NCI-H345 (cell line): ENCODE measurements at regions not wholly inside any gene's neighbourhood (a gene's known extent, or its start where the extent isn't known, plus 50 kb on each side); places are given as distances from the start of the nearest gene placed in this dataset.

Experiments used
- DNase-seq: peaks from one replicate; lab custom pipeline; 2025; lab: John Stamatoyannopoulos, UW

DNA sequence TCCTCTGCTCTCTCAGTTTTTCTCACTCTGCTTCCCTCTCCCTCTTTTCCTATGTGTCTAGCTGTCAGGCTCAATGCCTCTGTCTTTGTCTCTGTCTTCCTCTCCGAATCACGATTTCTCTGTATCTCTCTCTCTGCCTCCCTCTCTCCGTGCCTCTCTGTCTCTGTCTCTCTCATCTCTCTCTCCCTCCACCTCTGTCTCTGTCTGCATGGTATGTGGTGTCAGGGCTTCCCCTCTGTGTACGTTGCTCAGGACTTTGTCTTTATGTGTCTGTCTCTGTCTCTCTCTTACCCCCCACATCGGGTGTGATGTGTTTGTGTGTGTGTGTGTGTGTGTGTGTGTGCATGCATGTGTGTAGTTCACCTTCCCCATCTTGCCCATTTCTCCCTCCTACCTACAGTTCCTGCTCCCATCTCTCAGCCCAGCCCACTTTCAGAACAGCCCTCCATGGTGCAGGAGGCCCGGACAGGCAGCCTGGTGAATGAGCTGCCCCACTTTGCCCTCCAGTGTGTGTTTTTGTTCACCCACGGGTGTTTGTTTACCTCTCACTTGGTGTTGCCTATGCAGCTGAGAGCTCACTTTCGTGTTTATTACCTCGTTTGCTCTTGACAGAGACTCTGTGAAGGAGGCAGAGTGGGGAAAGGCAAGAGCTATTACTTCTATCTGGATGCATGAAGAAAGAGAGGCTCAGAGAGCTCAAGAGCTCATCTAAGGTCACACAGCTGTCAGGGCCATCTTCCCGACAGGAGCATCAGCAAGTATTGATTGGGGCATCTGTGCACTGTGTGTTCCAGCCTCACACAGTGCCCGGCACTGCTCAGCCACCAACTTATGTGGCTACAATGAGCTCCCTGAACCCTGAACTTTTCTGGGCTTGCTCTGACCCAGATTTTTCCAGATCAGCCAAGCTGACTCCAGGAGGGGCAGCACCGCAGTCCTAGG is 163.5 kb upstream of the ZMIZ1 start:
- no peak for DNase-seq

GRCh38 chr10:78905957-78906308 is 162.8 kb upstream of the ZMIZ1 start:
- DNase-seq: peak; percentile 92

DNA sequence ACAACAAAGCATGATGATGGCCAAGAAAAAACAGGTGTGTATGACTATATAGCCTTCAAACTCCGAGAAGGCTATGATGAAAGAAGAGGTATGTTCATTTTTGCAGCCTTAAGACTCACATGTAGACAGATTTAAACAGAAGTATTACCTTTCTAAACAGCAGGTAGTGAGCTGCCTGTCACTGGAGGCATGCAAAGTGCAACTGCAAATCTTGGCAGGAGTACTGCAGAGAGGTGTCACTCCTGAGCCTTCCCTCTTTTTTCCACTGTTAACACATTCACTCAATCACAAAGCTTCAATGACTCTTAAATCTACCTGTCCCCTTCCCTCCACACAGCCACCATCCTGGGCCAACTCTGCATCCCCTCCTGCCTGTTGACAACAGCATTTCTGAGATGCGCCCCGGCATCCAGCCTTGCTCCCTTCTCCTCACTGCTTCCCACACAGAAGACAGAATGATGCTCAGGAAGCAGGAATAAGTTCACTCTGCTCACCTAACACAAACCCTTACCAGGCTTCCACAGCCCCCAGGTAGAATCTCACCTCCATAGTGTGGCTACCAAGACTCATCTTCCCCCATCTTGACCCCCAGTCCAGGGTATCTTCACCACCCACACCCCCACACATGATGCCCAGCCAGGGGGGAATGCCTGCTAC is 161.9 kb upstream of the ZMIZ1 start:
- DNase-seq: no peak

GRCh38 chr10:78907551-78908211 is 161.1 kb upstream of the ZMIZ1 start:
- no peak for DNase-seq

DNA sequence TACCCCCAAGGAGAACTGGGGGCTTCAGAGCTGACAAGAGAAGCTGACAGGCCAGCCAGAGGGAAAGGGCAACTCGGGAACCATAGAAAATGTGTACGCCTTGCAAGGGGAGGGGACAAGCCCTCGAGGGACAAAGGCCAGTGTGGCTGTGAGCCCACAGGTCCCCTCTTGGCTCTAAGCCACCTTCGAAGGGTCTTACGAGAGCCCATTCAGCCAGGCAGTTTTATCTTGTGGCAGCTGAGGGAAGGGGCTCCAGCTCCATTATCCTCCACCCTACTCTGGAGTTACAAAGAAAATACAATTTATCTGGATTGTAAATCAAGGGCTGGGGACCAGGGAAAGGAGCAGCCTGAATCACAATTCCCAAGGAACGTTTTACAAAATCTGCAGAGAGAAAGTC is 159.5 kb upstream of the ZMIZ1 start:
- no peak for DNase-seq

GRCh38 chr10:78910021-78910420 is 158.7 kb upstream of the ZMIZ1 start:
- DNase-seq: no peak

- no peak for DNase-seq
These were observed 158.3 kb upstream of the ZMIZ1 start for GRCh38 chr10:78910476-78910875.

- DNase-seq: no peak
These were observed 157.9 kb upstream of the ZMIZ1 start for GRCh38 chr10:78910886-78911285.

DNA sequence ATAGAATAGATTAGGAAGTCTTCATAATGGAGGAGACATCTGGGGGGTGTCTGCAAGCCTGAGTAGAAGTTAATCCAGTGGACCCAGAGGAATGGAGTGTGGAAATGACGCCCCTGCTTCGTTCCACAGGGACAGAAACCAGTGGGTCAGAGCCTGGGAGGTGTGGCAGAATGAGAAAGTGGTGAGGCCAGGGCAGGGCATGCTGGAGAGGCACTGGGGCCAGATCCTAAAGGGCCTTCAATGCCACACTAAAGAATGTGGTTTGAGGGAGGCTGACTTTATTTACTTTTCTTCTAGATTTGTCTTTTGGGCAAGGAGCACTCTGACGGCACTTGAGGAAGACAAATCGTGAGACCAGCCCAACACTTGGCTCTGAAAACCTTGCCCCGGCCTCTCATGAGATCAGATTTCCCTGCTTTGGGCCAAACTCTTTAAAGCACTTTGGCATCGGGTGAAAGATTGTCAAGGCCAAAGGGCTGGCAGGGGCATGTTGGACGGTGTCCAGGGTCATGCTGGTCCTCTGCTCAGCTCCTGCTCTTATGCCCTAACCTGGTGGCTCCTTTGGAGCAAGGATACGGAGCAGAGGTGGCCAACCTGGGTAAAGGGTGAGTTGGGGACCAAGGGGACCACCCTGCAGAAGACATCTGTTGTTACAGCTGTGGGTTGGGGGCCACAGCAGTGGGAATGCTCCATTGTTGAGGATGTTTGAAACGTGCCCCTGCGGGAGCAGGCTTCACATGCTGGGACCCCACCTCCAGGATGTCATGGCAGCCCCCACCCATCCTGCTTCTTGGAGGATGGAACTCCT is 157.0 kb upstream of the ZMIZ1 start:
- no peak for DNase-seq

GRCh38 chr10:78912361-78913218 is 156.2 kb upstream of the ZMIZ1 start:
- no peak for DNase-seq

- DNase-seq: peak; percentile 90
These were observed 155.3 kb upstream of the ZMIZ1 start for GRCh38 chr10:78913219-78914059.

- DNase-seq: no peak
These were observed 154.7 kb upstream of the ZMIZ1 start for GRCh38 chr10:78914060-78914378.

DNA sequence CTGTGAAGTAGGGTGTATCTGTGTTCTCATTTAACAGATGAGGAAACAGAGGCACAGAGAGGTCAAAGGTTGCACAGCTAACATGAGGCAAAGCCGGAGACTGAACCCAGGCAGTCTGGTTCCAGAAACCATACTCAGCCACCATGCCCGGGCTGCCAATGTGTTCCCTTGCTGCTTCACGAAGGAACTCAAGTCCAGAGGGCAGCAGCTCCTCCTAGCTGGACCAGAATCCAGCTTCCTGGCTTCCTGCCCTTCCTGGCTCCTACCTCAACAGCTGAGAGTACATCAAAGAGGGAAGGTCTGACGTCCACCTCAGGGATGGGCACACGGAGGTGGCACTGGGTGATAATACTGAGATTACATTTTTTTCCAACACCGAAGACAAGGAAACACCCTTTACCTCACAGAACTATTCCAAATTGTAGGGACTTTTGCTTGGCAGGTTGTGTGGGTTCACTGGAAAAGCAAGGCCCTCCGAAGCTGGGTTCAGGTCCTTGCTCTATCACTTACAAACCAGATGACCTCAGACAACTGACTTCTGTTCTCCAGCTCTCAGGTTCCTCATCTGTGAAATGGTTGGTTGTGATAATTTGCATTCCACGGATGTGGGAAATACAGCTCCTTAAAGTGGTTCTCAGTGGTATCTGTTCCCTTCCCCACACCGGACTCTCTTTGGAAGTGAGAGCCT is 154.1 kb upstream of the ZMIZ1 start:
- no peak for DNase-seq

DNA sequence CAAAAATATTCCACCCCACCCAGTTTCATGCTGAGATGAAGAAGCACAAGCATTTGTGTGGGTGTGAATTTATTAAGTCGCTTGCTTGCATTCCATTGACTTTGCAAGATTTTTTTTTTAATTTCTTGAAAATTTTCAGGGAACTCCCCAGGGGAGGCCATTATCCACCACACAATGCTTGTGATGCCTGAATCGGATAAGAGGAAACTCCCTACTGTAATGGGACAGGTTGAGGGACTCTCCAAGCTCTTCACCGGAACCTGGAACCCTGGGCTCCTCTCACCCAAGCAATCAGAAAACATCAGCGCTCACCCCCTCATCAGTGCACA is 153.6 kb upstream of the ZMIZ1 start:
- no peak for DNase-seq

GRCh38 chr10:78916227-78916626 is 152.5 kb upstream of the ZMIZ1 start:
- no peak for DNase-seq

DNA sequence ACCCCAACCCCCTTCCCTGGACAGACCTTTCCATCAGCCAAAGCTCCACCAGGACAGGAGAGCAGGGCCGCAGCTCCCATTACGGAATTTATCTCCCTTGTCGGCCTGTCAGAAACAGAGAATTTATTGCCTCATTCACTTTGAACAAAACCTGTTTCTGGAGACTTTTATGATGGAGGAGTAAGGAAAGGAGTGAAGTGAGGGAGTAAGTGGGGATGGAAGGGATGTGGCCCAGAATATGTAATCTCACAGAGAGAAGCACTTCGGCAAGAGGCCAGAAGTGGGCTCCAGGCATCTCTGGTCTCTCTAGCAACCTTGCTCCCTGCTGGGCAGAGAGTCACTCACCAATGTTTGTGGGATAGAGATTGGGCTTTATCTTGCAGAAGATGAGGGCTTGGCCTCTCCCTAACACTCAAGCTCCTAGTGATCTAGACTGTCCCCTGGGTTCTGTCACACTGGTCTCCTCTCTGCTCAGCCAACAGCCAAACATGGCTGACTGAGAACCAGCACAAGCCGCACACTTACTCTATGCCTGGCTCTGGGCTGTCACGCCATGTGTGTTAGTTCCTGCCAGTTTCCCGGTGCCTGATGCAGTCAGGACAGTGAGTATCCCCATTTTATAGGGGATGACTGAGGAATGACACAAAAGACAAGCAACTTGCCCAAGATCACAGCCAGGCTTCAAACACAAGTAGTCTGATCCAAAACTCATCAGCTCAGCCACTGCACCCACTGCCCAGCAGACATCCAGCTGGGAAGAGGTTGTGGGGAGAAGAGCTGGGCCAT is 149.4 kb upstream of the ZMIZ1 start:
- no peak for DNase-seq

DNA sequence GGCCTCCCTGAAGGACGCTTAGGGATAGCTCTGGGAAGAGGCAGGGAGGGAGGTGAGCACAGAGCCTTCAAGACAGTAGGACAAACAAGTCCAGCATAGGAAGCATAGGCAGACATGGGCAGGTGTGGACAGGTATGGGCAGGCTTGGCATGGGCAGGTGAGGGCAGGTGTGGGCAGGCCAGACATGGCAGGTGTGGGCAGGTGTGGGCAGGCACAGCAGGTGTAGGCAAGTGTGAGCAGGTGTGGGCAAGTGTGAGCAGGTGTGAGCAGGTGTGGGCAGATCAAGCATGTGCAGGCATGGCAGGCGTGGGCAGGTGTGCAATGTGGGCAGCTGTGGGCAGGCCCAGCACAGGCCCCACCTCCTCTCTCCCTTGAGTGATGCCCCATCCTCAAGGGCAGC is 148.8 kb upstream of the ZMIZ1 start:
- peak; percentile 12 for DNase-seq

- DNase-seq: peak; percentile 29
These were observed 146.9 kb upstream of the ZMIZ1 start for GRCh38 chr10:78921895-78922294.

DNA sequence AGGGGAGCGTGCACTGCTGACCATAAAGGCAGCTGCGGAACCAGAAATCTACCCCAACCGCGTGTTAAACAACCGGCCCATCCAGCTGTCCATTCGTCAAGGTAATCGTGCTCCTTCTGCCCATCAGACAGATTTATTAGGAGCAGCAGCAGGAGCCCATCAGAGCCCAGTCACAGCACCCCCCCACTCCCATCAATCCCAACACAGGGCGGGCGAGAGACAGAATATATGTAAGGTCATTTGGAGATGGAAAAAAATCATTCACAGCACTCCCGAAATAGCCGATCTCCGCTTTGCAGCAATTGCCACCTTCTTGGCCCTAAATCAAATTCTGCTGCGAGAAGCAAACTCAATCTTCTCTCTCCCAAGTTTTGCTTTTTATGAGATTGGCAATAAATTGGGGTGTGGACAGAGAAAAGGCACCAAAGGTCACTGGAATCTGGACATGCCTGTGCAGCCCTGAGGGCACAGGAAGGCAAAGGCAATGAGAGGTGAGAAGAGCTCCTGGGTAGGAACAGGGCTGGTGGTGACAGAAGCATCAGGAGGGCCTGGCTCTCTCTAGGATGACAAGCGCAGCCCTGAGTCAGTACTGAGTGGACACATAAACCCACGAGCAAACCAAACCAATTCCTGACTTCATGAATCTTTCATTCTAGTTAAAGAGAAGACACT is 145.0 kb upstream of the ZMIZ1 start:
- DNase-seq: no peak
